ENCODE measurements at regions not wholly inside any gene's neighbourhood (a gene's known extent, or its start where the extent isn't known, plus 50 kb on each side); places are given as distances from the start of the nearest gene placed in this dataset.

- Histone ChIP-seq H3K36me3 (ENCODE audit: control insufficient read depth in 2 of 2, extremely low read depth in 1 of 2, insufficient read depth in 2 of 2, low read length in 2 of 2) (no peaks in the 10 kb centered on the region), H3K9me3 (replicated peaks; ENCODE audit: control insufficient read depth, insufficient read depth, low read length) (no peaks in the 10 kb centered on the region), H4K20me1 (replicated peaks; ENCODE audit: control insufficient read depth, extremely low read depth, insufficient read depth, low read length) (no peaks in the 10 kb centered on the region), H3K79me2 (ENCODE audit: control insufficient read depth, insufficient read depth, low read length) (no peaks in the 10 kb centered on the region), H3K9me1 (replicated peaks; ENCODE audit: control insufficient read depth, extremely low read depth, insufficient read depth, low read length) (no peaks in the 10 kb centered on the region), H2AFZ (ENCODE audit: low read depth, low read length) (no peak overlapping the region), H3K4me3 (replicated peaks in 1 of 3; ENCODE audit: insufficient read depth in 1 of 3, low read depth in 1 of 3, low read length in 3 of 3) (no peak overlapping the region), H3K27ac (ENCODE audit: insufficient read depth, low read depth, low read length) (no peak overlapping the region), H3K27me3 (ENCODE audit: control insufficient read depth in 2 of 2, insufficient read depth in 2 of 2, low read length in 2 of 2) (no peaks in the 10 kb centered on the region), H3K9ac (replicated peaks; ENCODE audit: extremely low read depth, insufficient read depth, low read length) (no peak overlapping the region), H3K4me1 (ENCODE audit: control insufficient read depth, extremely low read depth, insufficient read depth, low read length) (no peaks in the 10 kb centered on the region), H3K4me2 (ENCODE audit: insufficient read depth, low read length) (no peak overlapping the region)
- TF ChIP-seq GATA2 (IDR thresholded peaks at IDR 0.05; ENCODE audit: insufficient read depth, insufficient read length, low read depth, low read length) (no peak), CTCF (IDR thresholded peaks at IDR 0.05; ENCODE audit: extremely low read depth in 1 of 2, insufficient read depth in 1 of 2, low read depth in 1 of 2, low read length in 2 of 2) (peak in 1 of 2 donors; percentile 2)
- BruUV-seq (replicated peaks) = no TSS peak
- DNase-seq (ENCODE audit: low read depth, low spot score) (no peak), FAIRE-seq (no peak)
- ChIA-PET CTCF (interaction anchor here (1.1 to 1.4 kb wide), 2 partner anchors 9 to 149 kb away, joined by 3 to 4 read pairs; no protein-coding TSS in a partner anchor), POLR2A (no interaction called here)
- dilution Hi-C loops (cut with MboI; ENCODE audit: extremely low pct_ligation_motif_present, low sequenced_read_pairs) = no loop called here
- intact Hi-C loops (cut with micrococcal nuclease) = loop anchor here (2.0 kb wide), 1 partner anchor 321 kb away; no protein-coding TSS in a partner anchor
Measured at GRCh38 chr16:80317599-80318037, 223.2 kb upstream of the DYNLRB2 start.

- no peak for FAIRE-seq
- Histone ChIP-seq H3K79me2 (ENCODE audit: control insufficient read depth, insufficient read depth, low read length) (no peaks in the 10 kb centered on the region), H4K20me1 (replicated peaks; ENCODE audit: control insufficient read depth, extremely low read depth, insufficient read depth, low read length) (no peaks in the 10 kb centered on the region), H3K9me3 (replicated peaks; ENCODE audit: control insufficient read depth, insufficient read depth, low read length) (no peaks in the 10 kb centered on the region), H3K4me3 (replicated peaks in 1 of 3; ENCODE audit: insufficient read depth in 1 of 3, low read depth in 1 of 3, low read length in 3 of 3) (no peak overlapping the region), H3K27me3 (ENCODE audit: control insufficient read depth in 2 of 2, insufficient read depth in 2 of 2, low read length in 2 of 2) (no peaks in the 10 kb centered on the region), H3K4me2 (ENCODE audit: insufficient read depth, low read length) (no peak overlapping the region), H3K9me1 (replicated peaks; ENCODE audit: control insufficient read depth, extremely low read depth, insufficient read depth, low read length) (no peaks in the 10 kb centered on the region), H2AFZ (ENCODE audit: low read depth, low read length) (no peak overlapping the region), H3K36me3 (ENCODE audit: control insufficient read depth in 2 of 2, extremely low read depth in 1 of 2, insufficient read depth in 2 of 2, low read length in 2 of 2) (no peaks in the 10 kb centered on the region), H3K27ac (ENCODE audit: insufficient read depth, low read depth, low read length) (no peak overlapping the region), H3K9ac (replicated peaks; ENCODE audit: extremely low read depth, insufficient read depth, low read length) (no peak overlapping the region), H3K4me1 (ENCODE audit: control insufficient read depth, extremely low read depth, insufficient read depth, low read length) (no peaks in the 10 kb centered on the region)
- no TSS peak for BruUV-seq (replicated peaks)
- ChIA-PET POLR2A (no interaction called here), CTCF (interaction anchor here (1.1 to 1.4 kb wide), 2 partner anchors 9 to 149 kb away, joined by 3 to 4 read pairs; no protein-coding TSS in a partner anchor)
- intact Hi-C loops (cut with micrococcal nuclease) = no loop called here
- DNase-seq (ENCODE audit: low read depth, low spot score) = no peak
- dilution Hi-C loops (cut with MboI; ENCODE audit: extremely low pct_ligation_motif_present, low sequenced_read_pairs) = no loop called here
- TF ChIP-seq FOS (IDR thresholded peaks at IDR 0.05; ENCODE audit: borderline replicate concordance, insufficient read depth, low read length) = no peak
- TF ChIP-seq POLR2A (IDR thresholded peaks at IDR 0.05; ENCODE audit: low read depth, low read length) = no peak
- TF ChIP-seq JUN (IDR thresholded peaks at IDR 0.05; ENCODE audit: borderline replicate concordance, insufficient read depth, insufficient read length, low read depth) = no peak
- no peak for TF ChIP-seq EZH2 (IDR thresholded peaks at IDR 0.05; ENCODE audit: borderline replicate concordance, low read depth, low read length, severe bottlenecking)
- no peak for TF ChIP-seq POLR2AphosphoS5 (IDR thresholded peaks at IDR 0.05; ENCODE audit: insufficient read depth, low read depth, low read length)
- TF ChIP-seq MYC (IDR thresholded peaks at IDR 0.05; ENCODE audit: low read depth, low read length) = no peak
- TF ChIP-seq MAX (IDR thresholded peaks at IDR 0.05; ENCODE audit: insufficient read depth, insufficient read length) = no peak
- no peak for TF ChIP-seq CTCF (IDR thresholded peaks at IDR 0.05; ENCODE audit: extremely low read depth in 1 of 2, insufficient read depth in 1 of 2, low read depth in 1 of 2, low read length in 2 of 2)
- no peak for TF ChIP-seq GATA2 (IDR thresholded peaks at IDR 0.05; ENCODE audit: insufficient read depth, insufficient read length, low read depth, low read length)
Measured at GRCh38 chr16:80317116-80317515, 223.7 kb upstream of the DYNLRB2 start.

All from endothelial cell of umbilical vein (primary cell).